Testis (tissue), 2 donors: ENCODE measurements at regions not wholly inside any gene's neighbourhood (a gene's known extent, or its start where the extent isn't known, plus 50 kb on each side); places are given as distances from the start of the nearest gene placed in this dataset.

Experiments used
- POLR2A ChIP-seq: fragments of 450-650 bp; IDR thresholded peaks from one replicate; pipeline ENCODE4 v1.6.1; 2017; ENCODE audit warnings: antibody characterized with exemption, mild to moderate bottlenecking, moderate library complexity
- TF ChIP-seq, protein P1 (sequence below), 3 experiments: fragments of 450-650 bp in 2 of 3; fragments of 200-600 bp in 1 of 3; sonication (generic) in 1 of 3; IDR thresholded peaks; one replicate each; pipeline ENCODE4 v1.5.1; 2016 to 2019; ENCODE audit warnings: antibody characterized with exemption in 3 of 3, mild to moderate bottlenecking in 2 of 3, moderate library complexity in 1 of 3

DNA sequence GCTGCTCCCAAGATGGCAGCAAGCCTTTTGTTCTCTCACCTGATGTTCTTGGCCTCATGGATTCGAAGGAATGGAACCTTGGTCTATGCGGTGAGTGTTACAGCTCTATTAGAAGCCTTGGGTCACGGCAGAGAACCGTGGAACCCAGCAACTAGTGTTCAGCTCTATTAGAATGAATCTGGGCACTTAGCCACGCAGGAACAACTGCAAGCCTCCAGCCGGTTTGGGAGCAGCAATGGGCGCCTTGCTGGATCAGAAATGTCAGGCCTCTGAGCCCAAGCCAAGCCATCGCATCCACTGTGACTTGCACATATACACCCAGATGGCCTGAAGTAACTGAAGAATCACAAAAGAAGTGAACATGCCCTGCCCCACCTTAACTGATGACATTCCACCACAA, 1100.7 kb upstream of the PRR20A start:
- TF ChIP-seq POLR2A = no peak
- TF ChIP-seq, protein P1, sequence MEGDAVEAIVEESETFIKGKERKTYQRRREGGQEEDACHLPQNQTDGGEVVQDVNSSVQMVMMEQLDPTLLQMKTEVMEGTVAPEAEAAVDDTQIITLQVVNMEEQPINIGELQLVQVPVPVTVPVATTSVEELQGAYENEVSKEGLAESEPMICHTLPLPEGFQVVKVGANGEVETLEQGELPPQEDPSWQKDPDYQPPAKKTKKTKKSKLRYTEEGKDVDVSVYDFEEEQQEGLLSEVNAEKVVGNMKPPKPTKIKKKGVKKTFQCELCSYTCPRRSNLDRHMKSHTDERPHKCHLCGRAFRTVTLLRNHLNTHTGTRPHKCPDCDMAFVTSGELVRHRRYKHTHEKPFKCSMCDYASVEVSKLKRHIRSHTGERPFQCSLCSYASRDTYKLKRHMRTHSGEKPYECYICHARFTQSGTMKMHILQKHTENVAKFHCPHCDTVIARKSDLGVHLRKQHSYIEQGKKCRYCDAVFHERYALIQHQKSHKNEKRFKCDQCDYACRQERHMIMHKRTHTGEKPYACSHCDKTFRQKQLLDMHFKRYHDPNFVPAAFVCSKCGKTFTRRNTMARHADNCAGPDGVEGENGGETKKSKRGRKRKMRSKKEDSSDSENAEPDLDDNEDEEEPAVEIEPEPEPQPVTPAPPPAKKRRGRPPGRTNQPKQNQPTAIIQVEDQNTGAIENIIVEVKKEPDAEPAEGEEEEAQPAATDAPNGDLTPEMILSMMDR (IDR thresholded peaks at IDR 0.05) = no peak
